IMR-90 (cell line): ENCODE measurements at regions not wholly inside any gene's neighbourhood (a gene's known extent, or its start where the extent isn't known, plus 50 kb on each side); places are given as distances from the start of the nearest gene placed in this dataset.

ENCODE experiments used
- ATAC-seq: fragments of 200-7000 bp; cut with Tn5 transposase; 2 replicates; pipeline ENCODE4 v1.9.1; 2020; ENCODE audit warnings: low read depth, mild to moderate bottlenecking, moderate library complexity
- BruUV-seq: library from RNA; stranded (reverse); fragments of 400-500 nt; replicated peaks from 2 replicates; lab custom pipeline; 2021; lab: Mats Ljungman, UMichigan
- CTCF ChIA-PET: fragments of 300-600 bp; formaldehyde crosslinking; extraction: SDS; loops from one replicate; lab custom pipeline; 2021; ENCODE audit warnings: antibody characterized with exemption; lab: Yijun Ruan, JAX
- POLR2A ChIA-PET: fragments of 300-600 bp; sonication (Branson Sonifier 250); formaldehyde crosslinking; loops from one replicate; lab custom pipeline; 2022; ENCODE audit warnings: antibody characterized with exemption; ENCODE audit not compliant: unreplicated experiment; lab: Charles Lee
- DNase-seq: peaks from one replicate; pipeline ENCODE4 v3.0.0; 2013
- H2AFZ ChIP-seq: replicated peaks from 2 replicates; pipeline ENCODE3; 2013; ENCODE audit warnings: low read length, mild to moderate bottlenecking; ENCODE audit not compliant: poor library complexity
- H2AK5ac ChIP-seq: 2 replicates; pipeline ENCODE4 v1.6.1; 2013; ENCODE audit warnings: low read depth, low read length, inconsistent platforms
- H2AK9ac ChIP-seq: replicated peaks from 2 replicates; pipeline ENCODE3; 2013; ENCODE audit warnings: mild to moderate bottlenecking, low read depth, low read length, moderate library complexity; ENCODE audit not compliant: poor library complexity
- H2BK120ac ChIP-seq: 2 replicates; pipeline ENCODE4 v1.6.1; 2013; ENCODE audit warnings: low read depth, low read length, inconsistent platforms
- H2BK15ac ChIP-seq: 3 replicates; pipeline ENCODE4 v1.6.1; 2013; ENCODE audit warnings: low read depth, low read length, inconsistent platforms
- H2BK20ac ChIP-seq: 2 replicates; pipeline ENCODE4 v1.6.1; 2013; ENCODE audit warnings: low read depth, mild to moderate bottlenecking, inconsistent platforms, low read length, moderate library complexity
- H2BK5ac ChIP-seq: 2 replicates; pipeline ENCODE4 v1.6.1; 2013; ENCODE audit warnings: mild to moderate bottlenecking, low read depth, low read length, inconsistent platforms; ENCODE audit not compliant: poor library complexity, severe bottlenecking
- H3K14ac ChIP-seq: replicated peaks from 2 replicates; pipeline ENCODE4 v1.6.1; 2013; ENCODE audit warnings: low read depth, low read length, inconsistent platforms
- H3K18ac ChIP-seq: 2 replicates; pipeline ENCODE4 v1.6.1; 2013; ENCODE audit warnings: low read depth, low read length, control low read depth
- H3K23ac ChIP-seq: 2 replicates; pipeline ENCODE4 v1.6.1; 2013; ENCODE audit warnings: low read depth, low read length, inconsistent platforms
- H3K27ac ChIP-seq: 2 replicates; pipeline ENCODE4 v1.5.1; 2013; ENCODE audit warnings: mild to moderate bottlenecking, control low read depth, low read length; ENCODE audit not compliant: insufficient read depth
- H3K27me3 ChIP-seq: 2 replicates; pipeline ENCODE4 v1.6.1; 2013; ENCODE audit warnings: low read length; ENCODE audit not compliant: control insufficient read depth, insufficient read depth
- H3K36me3 ChIP-seq: 2 replicates; pipeline ENCODE4 v1.6.1; 2013; ENCODE audit warnings: low read length, mixed read lengths; ENCODE audit not compliant: control insufficient read depth, insufficient read depth
- H3K4ac ChIP-seq: 2 replicates; pipeline ENCODE4 v1.6.1; 2013; ENCODE audit warnings: low read depth, low read length, inconsistent platforms
- H3K4me1 ChIP-seq: 2 replicates; pipeline ENCODE4 v1.6.1; 2013; ENCODE audit warnings: low read length, mixed read lengths; ENCODE audit not compliant: control insufficient read depth, insufficient read depth
- H3K4me2 ChIP-seq: 2 replicates; pipeline ENCODE4 v1.6.1; 2013; ENCODE audit warnings: low read depth, mild to moderate bottlenecking, control low read depth, low read length, moderate library complexity
- H3K4me3 ChIP-seq: 2 replicates; pipeline ENCODE4 v1.5.1; 2013; ENCODE audit warnings: low read depth, mild to moderate bottlenecking, control low read depth, low read length, moderate library complexity; ENCODE audit not compliant: insufficient read depth
- H3K56ac ChIP-seq: 2 replicates; pipeline ENCODE4 v1.6.1; 2013; ENCODE audit warnings: low read length, inconsistent platforms; ENCODE audit not compliant: insufficient read depth; ENCODE audit errors: extremely low read depth
- H3K79me1 ChIP-seq, 2 experiments: 2 replicates each; pipeline ENCODE4 v1.6.1; 2013; ENCODE audit warnings: low read length in 2 of 2, inconsistent platforms in 1 of 2, low read depth in 1 of 2
- H3K9ac ChIP-seq: 2 replicates; pipeline ENCODE4 v1.6.1; 2013; ENCODE audit warnings: low read depth, low read length, control low read depth
- H3K9me1 ChIP-seq: 2 replicates; pipeline ENCODE4 v1.6.1; 2013; ENCODE audit warnings: low read length, inconsistent platforms; ENCODE audit not compliant: insufficient read depth
- H3K9me3 ChIP-seq: 2 replicates; pipeline ENCODE4 v1.6.1; 2013; ENCODE audit warnings: low read length; ENCODE audit not compliant: control insufficient read depth, insufficient read depth
- H4K20me1 ChIP-seq: 2 replicates; pipeline ENCODE4 v1.6.1; 2013; ENCODE audit warnings: low read length, inconsistent platforms; ENCODE audit not compliant: insufficient read depth
- H4K5ac ChIP-seq: 2 replicates; pipeline ENCODE4 v1.6.1; 2013; ENCODE audit warnings: mild to moderate bottlenecking, low read depth, low read length, control low read depth
- H4K8ac ChIP-seq, 2 experiments: 2 replicates each; pipeline ENCODE4 v1.6.1; 2013; ENCODE audit warnings: low read depth in 2 of 2, low read length in 2 of 2, control low read depth in 1 of 2, inconsistent platforms in 1 of 2
- H4K91ac ChIP-seq: 2 replicates; pipeline ENCODE4 v1.6.1; 2013; ENCODE audit warnings: low read depth, low read length, inconsistent platforms; ENCODE audit not compliant: insufficient read depth
- BHLHE40 ChIP-seq: fragments of 150-350 bp; IDR thresholded peaks from 2 replicates; pipeline ENCODE4 v1.6.1; 2016; ENCODE audit warnings: mild to moderate bottlenecking, low read depth, low read length
- CEBPB ChIP-seq: IDR thresholded peaks from 2 replicates; pipeline ENCODE4 v1.6.1; 2012; ENCODE audit warnings: low read depth, low read length, improper control_type of control experiment
- CHD1 ChIP-seq: IDR thresholded peaks from 2 replicates; pipeline ENCODE4 v1.6.1; 2012; ENCODE audit warnings: low read depth, low read length, improper control_type of control experiment
- ELK1 ChIP-seq: fragments of 150-350 bp; IDR thresholded peaks from 2 replicates; pipeline ENCODE4 v1.6.1; 2016; ENCODE audit warnings: low read depth, mild to moderate bottlenecking, low read length, moderate library complexity, borderline replicate concordance
- MAFK ChIP-seq: IDR thresholded peaks from 2 replicates; pipeline ENCODE4 v1.6.1; 2012; ENCODE audit warnings: low read depth, low read length, improper control_type of control experiment
- MAZ ChIP-seq: IDR thresholded peaks from 2 replicates; pipeline ENCODE4 v1.6.1; 2012; ENCODE audit warnings: low read depth, mild to moderate bottlenecking, low read length, improper control_type of control experiment, moderate library complexity, borderline replicate concordance
- MXI1 ChIP-seq: IDR thresholded peaks from 2 replicates; pipeline ENCODE4 v1.6.1; 2012; ENCODE audit warnings: low read depth, mild to moderate bottlenecking, low read length, moderate library complexity, borderline replicate concordance
- NFE2L2 ChIP-seq: fragments of 150-350 bp; IDR thresholded peaks from 2 replicates; pipeline ENCODE4 v1.6.1; 2016; ENCODE audit warnings: low read depth, mild to moderate bottlenecking, low read length
- POLR2A ChIP-seq: IDR thresholded peaks from 2 replicates; pipeline ENCODE4 v1.6.1; 2012; ENCODE audit warnings: mild to moderate bottlenecking, low read depth, low read length
- RAD21 ChIP-seq: IDR thresholded peaks from 2 replicates; pipeline ENCODE4 v1.6.1; 2012; ENCODE audit warnings: low read length, improper control_type of control experiment
- RCOR1 ChIP-seq: IDR thresholded peaks from 2 replicates; pipeline ENCODE4 v1.6.1; 2012; ENCODE audit warnings: mild to moderate bottlenecking, low read length, improper control_type of control experiment; ENCODE audit not compliant: insufficient replicate concordance
- RFX5 ChIP-seq: IDR thresholded peaks from 2 replicates; pipeline ENCODE4 v1.8.0; 2012; ENCODE audit warnings: low read depth, mild to moderate bottlenecking, low read length, moderate library complexity
- SMC3 ChIP-seq: fragments of 150-350 bp; IDR thresholded peaks from 2 replicates; pipeline ENCODE4 v1.6.1; 2016; ENCODE audit warnings: low read depth, mild to moderate bottlenecking, antibody characterized with exemption, low read length, moderate library complexity
- WGBS, 2 experiments: methylation state at CpG; one replicate each; pipeline versions ENCODE4 v1.1.5 to v1.1.7; 2013; ENCODE audit warnings: missing lambda C conversion rate in 2 of 2; ENCODE audit not compliant: insufficient read length in 1 of 2; ENCODE audit errors: extremely low coverage in 2 of 2; 5-methylcytosine and 5-hydroxymethylcytosine counted together
- dilution Hi-C: fragments of 300-500 bp; cut with HindIII; formaldehyde crosslinking; loops from one replicate; pipeline ENCODE4 v1.14.3; 2018; ENCODE audit warnings: low sequenced_read_pairs; ENCODE audit not compliant: unreplicated experiment
- in situ Hi-C: fragments of 300-500 bp; cut with MboI; formaldehyde crosslinking; loops from 3 replicates; pipeline ENCODE4 v1.14.3; 2019; ENCODE audit warnings: low sequenced_read_pairs, inconsistent platforms, mixed read lengths
- intact Hi-C: fragments of 100-400 bp; cut with micrococcal nuclease; formaldehyde crosslinking; loops from 2 replicates; pipeline ENCODE4 v1.10.0; 2022
- TF ChIP-seq, protein P1 (sequence below): fragments of 150-350 bp; IDR thresholded peaks from 2 replicates; pipeline ENCODE4 v1.6.1; 2017; ENCODE audit warnings: mild to moderate bottlenecking, antibody characterized with exemption, low read length, low read depth

DNA sequence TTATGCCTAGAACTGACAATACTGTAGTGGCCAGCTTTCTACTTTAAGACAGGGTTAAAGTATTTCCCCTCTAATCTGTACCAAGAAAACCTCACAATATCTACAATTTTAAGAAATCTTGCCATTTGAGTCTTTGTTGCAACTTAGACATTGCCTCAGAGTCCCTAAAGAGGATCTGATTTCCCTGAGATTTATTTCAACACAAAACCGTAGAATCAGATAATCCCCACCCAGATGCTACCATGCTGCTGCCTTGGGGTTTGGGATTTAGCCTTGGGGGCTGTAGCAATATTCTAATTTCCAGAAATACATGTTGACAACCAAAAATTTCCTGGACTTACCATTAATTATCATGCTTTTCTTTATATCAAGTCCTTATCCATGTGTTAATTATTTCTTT is 50.3 kb upstream of the DENND1B start:
- Histone ChIP-seq H2AK5ac (no peak overlapping the region), H3K9me3 (no peaks in the 10 kb centered on the region), H3K23ac (no peak overlapping the region), H3K9me1 (no peaks in the 10 kb centered on the region), H3K36me3 (no peaks in the 10 kb centered on the region), H3K14ac (no peak overlapping the region), H2AK9ac (no peak overlapping the region), H3K79me1 (no peaks in the 10 kb centered on the region), H3K4me3 (no peak overlapping the region), H3K56ac (no peak overlapping the region), H3K4me2 (no peak overlapping the region), H3K18ac (no peak overlapping the region), H4K8ac (no peak overlapping the region), H2AFZ (no peak overlapping the region), H4K5ac (no peak overlapping the region), H3K4me1 (no peaks in the 10 kb centered on the region), H4K91ac (no peak overlapping the region), H3K4ac (no peak overlapping the region), H2BK20ac (no peak overlapping the region), H2BK15ac (no peak overlapping the region), H4K20me1 (no peaks in the 10 kb centered on the region), H2BK120ac (no peak overlapping the region), H3K27ac (no peak overlapping the region), H3K9ac (no peak overlapping the region), H3K27me3 (no peaks in the 10 kb centered on the region), H2BK5ac (no peak overlapping the region)
- POLR2A ChIA-PET = no interaction called here
- intact Hi-C loops (no loop called here), in situ Hi-C loops (no loop called here), dilution Hi-C loops (no loop called here)
- ATAC-seq (no peak), DNase-seq (no peak)
- WGBS, 2 experiments = no CpG with 5 or more reads among the region's 1 CpG
- TF ChIP-seq RAD21 (no peak), ELK1 (no peak), BHLHE40 (no peak), POLR2A (no peak), CEBPB (no peak), MAFK (no peak), SMC3 (no peak), RFX5 (no peak), CHD1 (no peak), MXI1 (no peak), NFE2L2 (no peak), RCOR1 (no peak), MAZ (no peak)
- TF ChIP-seq, protein P1, sequence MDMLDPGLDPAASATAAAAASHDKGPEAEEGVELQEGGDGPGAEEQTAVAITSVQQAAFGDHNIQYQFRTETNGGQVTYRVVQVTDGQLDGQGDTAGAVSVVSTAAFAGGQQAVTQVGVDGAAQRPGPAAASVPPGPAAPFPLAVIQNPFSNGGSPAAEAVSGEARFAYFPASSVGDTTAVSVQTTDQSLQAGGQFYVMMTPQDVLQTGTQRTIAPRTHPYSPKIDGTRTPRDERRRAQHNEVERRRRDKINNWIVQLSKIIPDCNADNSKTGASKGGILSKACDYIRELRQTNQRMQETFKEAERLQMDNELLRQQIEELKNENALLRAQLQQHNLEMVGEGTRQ = no peak
- CTCF ChIA-PET = no interaction called here
- BruUV-seq = no TSS peak
